Heart left ventricle (tissue), 16 donors: ENCODE measurements at regions not wholly inside any gene's neighbourhood (a gene's known extent, or its start where the extent isn't known, plus 50 kb on each side); places are given as distances from the start of the nearest gene placed in this dataset.

Source experiments
- ATAC-seq, 4 donors: fragments of 200-7000 bp; cut with Tn5 transposase; one replicate each; pipeline ENCODE4 v1.9.1; 2020 to 2022; ENCODE audit warnings: moderate library complexity in 4 of 4, mild to moderate bottlenecking in 3 of 4, moderate number of reproducible peaks in 1 of 4
- DNase-seq, 5 donors: peaks; one replicate each; pipeline ENCODE4 v3.0.0-alpha.2; 2020
- H3K27ac ChIP-seq, 12 donors: fragments of 200-600 bp; sonication (generic) in 4 of 12; one replicate each; pipeline versions ENCODE4 v1.5.0 to v1.8.0; 2016 to 2022; ENCODE audit warnings: mild to moderate bottlenecking in 2 of 12
- H3K27me3 ChIP-seq, 9 donors: fragments of 200-600 bp; sonication (generic) in 2 of 9; one replicate each; pipeline versions ENCODE4 v1.5.1 to v1.8.0; 2016 to 2022; ENCODE audit warnings: mild to moderate bottlenecking in 3 of 9
- H3K36me3 ChIP-seq, 9 donors: fragments of 200-600 bp; sonication (generic) in 2 of 9; one replicate each; pipeline versions ENCODE4 v1.5.0 to v1.8.0; 2018 to 2022; ENCODE audit warnings: mild to moderate bottlenecking in 2 of 9
- H3K4me1 ChIP-seq, 12 donors: fragments of 200-600 bp; sonication (generic) in 4 of 12; one replicate each; pipeline versions ENCODE4 v1.5.0 to v1.8.0; 2016 to 2022; ENCODE audit warnings: mild to moderate bottlenecking in 3 of 12
- H3K4me3 ChIP-seq, 12 donors: fragments of 200-600 bp; sonication (generic) in 4 of 12; one replicate each; pipeline versions ENCODE4 v1.5.0 to v1.8.0; 2017 to 2022; ENCODE audit warnings: mild to moderate bottlenecking in 9 of 12, moderate library complexity in 4 of 12
- H3K9me3 ChIP-seq, 12 donors: fragments of 200-600 bp; sonication (generic) in 4 of 12; one replicate each; pipeline versions ENCODE4 v1.5.0 to v1.8.0; 2016 to 2022; ENCODE audit warnings: mild to moderate bottlenecking in 1 of 12
- CTCF ChIP-seq, 12 donors: fragments of 200-600 bp; sonication (generic) in 4 of 12; IDR thresholded peaks; one replicate each; pipeline versions ENCODE4 v1.5.0 to v1.8.0; 2018 to 2022; ENCODE audit warnings: antibody characterized with exemption in 12 of 12, mild to moderate bottlenecking in 5 of 12
- POLR2A ChIP-seq, 2 donors: fragments of 450-650 bp; IDR thresholded peaks; one replicate each; pipeline ENCODE4 v1.6.1; 2017; ENCODE audit warnings: antibody characterized with exemption in 2 of 2, mild to moderate bottlenecking in 2 of 2, moderate library complexity in 2 of 2
- WGBS, 4 donors: extraction: QIAGEN DNeasy Blood & Tissue Kit in 2 of 4; methylation state at CpG; one replicate each; pipeline versions ENCODE4 v1.1.5 to v1.1.7; 2013 to 2018; 5-methylcytosine and 5-hydroxymethylcytosine counted together
- intact Hi-C, 10 donors: fragments of 100-400 bp; cut with DNase I; formaldehyde crosslinking; loops; one replicate each; pipeline versions ENCODE4 v1.11.1 to v1.14.2; 2022
- donor health status: ischemic (EF 13 %, LVEDD 7.1; RV severe dilation, severe dysfunction).
- donor health status: healthy with polysubstance abuse.
- donor health status: DM: no; HTN: yes; CAD: no.
- donor health status: DM: no; HTN: no; CAD: no.
- donor health status: ischemic (EF 25% LVEDD 6.9; RV normal size, moderate dysfunction).
- donor health status: ischemic (EF 25% LVEDD 5.7; RV mildly dilated, moderate dysfunction).
- donor health status: healthy.
- donor health status: DM: yes; HTN: yes; CAD: no.
- donor health status: ischemic (EF 35%, LVEDD 5.7; RV mildly dilated, moderate dysfunction).
- donor health status: nonischemic (EF 11% LVEDD 7.7; RV severe dilation, severe dysfunction).
- donor health status: DM: yes; HTN: yes; CAD: no.
- donor health status: PGD.
- donor health status: ischemic (EF 29% LVEDD 5.4; RV normal size, mild dysfunction).
- donor health status: nonischemic (EF 23%, LVEDD 6.1; RV moderate dilation, normal function).

- H3K27me3 ChIP-seq: no peaks in the 10 kb centered on the region
- H3K4me3 ChIP-seq: no peak overlapping the region
- no peaks in the 10 kb centered on the region for H3K4me1 ChIP-seq
- no peaks in the 10 kb centered on the region for H3K36me3 ChIP-seq
- H3K9me3 ChIP-seq: no peaks in the 10 kb centered on the region
- WGBS, 4 donors: 64 to 69% (median 65%) methylated on average over 5 of the region's 5 CpGs
- intact Hi-C loops: loop anchor here in 2 of 10 donors (5.0 to 10.0 kb wide), 3 partner anchors 769 to 969 kb away; no protein-coding TSS in a partner anchor
- TF ChIP-seq CTCF (IDR thresholded peaks at IDR 0.05) (no peak), POLR2A (IDR thresholded peaks at IDR 0.05) (no peak)
- DNase-seq (no peak), ATAC-seq (no peak)
- H3K27ac ChIP-seq: no peak overlapping the region
Observed at GRCh38 chr5:101393795-101394450, 490.8 kb upstream of the ST8SIA4 start.

- TF ChIP-seq POLR2A (IDR thresholded peaks at IDR 0.05): no peak
- TF ChIP-seq CTCF (IDR thresholded peaks at IDR 0.05): peak; percentile 37 to 70 (median 53)
- no peak for ATAC-seq
- intact Hi-C loops: loop anchor here in 2 of 10 donors (5.0 to 10.0 kb wide), 3 partner anchors 766 to 966 kb away; no protein-coding TSS in a partner anchor
- Histone ChIP-seq H3K9me3 (no peaks in the 10 kb centered on the region), H3K27me3 (no peaks in the 10 kb centered on the region), H3K36me3 (no peaks in the 10 kb centered on the region), H3K4me1 (no peaks in the 10 kb centered on the region), H3K27ac (no peak overlapping the region), H3K4me3 (no peak overlapping the region)
- WGBS, 4 donors: 17 to 21% (median 19%) methylated on average over 4 of the region's 4 CpGs
- DNase-seq: peak in 1 of 5 donors; percentile 6
Observed at GRCh38 chr5:101390151-101390908, 487.2 kb upstream of the ST8SIA4 start.

GRCh38 chr5:101385276-101385675 lies 482.2 kb upstream of the ST8SIA4 start:
- Histone ChIP-seq H3K4me1 (no peaks in the 10 kb centered on the region), H3K36me3 (no peaks in the 10 kb centered on the region), H3K4me3 (no peak overlapping the region), H3K27ac (no peak overlapping the region), H3K9me3 (no peaks in the 10 kb centered on the region), H3K27me3 (no peaks in the 10 kb centered on the region)
- 98 to 100% (median 100%) methylated on average over 1 of the region's 1 CpG for whole genome bisulfite sequencing, 4 donors
- no peak for ATAC-seq
- DNase-seq: no peak
- TF ChIP-seq CTCF (IDR thresholded peaks at IDR 0.05) (no peak), POLR2A (IDR thresholded peaks at IDR 0.05) (no peak)
- intact Hi-C loops: loop anchor here in 2 of 10 donors (10.0 kb wide), 2 partner anchors 760 to 960 kb away; no protein-coding TSS in a partner anchor

GRCh38 chr5:101370181-101370580 lies 467.1 kb upstream of the ST8SIA4 start:
- intact Hi-C loops: no loop called here
- no peaks in the 10 kb centered on the region for H3K4me1 ChIP-seq
- 37 to 50% (median 42%) methylated on average over 8 of the region's 8 CpGs for WGBS, 4 donors
- no peaks in the 10 kb centered on the region for H3K9me3 ChIP-seq
- no peaks in the 10 kb centered on the region for H3K27me3 ChIP-seq
- no peaks in the 10 kb centered on the region for H3K36me3 ChIP-seq
- no peak overlapping the region for H3K27ac ChIP-seq
- ATAC-seq (no peak), DNase-seq (no peak)
- TF ChIP-seq CTCF (IDR thresholded peaks at IDR 0.05): no peak
- no peak for TF ChIP-seq POLR2A (IDR thresholded peaks at IDR 0.05)
- no peak overlapping the region for H3K4me3 ChIP-seq
